GM19397 (cell line): ENCODE measurements at regions not wholly inside any gene's neighbourhood (a gene's known extent, or its start where the extent isn't known, plus 50 kb on each side); places are given as distances from the start of the nearest gene placed in this dataset.

Experiments
- ATAC-seq: cut with Tn5 transposase; IDR thresholded peaks from one replicate; pipeline ENCODE4 v1.9.1; 2021; ENCODE audit warnings: mild to moderate bottlenecking, moderate library complexity; ENCODE audit not compliant: unreplicated experiment

DNA sequence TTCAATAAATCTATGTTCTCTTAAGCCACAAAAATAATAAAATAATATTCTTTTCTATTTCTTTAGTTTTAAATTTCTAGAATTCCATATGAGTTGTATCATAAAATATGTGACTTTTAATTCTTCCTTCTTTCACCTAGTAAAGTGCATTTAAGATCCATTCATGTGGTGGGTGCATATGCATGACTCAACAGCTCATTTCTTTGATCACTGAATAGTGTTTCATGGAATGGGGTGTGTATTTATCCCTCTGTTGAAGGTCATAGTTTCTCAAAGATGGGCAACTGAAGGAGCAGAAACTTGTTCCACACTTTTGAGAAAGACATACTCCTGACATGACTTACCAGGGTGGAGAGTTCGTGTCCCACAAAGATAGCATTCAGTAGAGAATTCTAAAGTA, 1230.3 kb upstream of the AGA start:
- no peak for ATAC-seq

DNA sequence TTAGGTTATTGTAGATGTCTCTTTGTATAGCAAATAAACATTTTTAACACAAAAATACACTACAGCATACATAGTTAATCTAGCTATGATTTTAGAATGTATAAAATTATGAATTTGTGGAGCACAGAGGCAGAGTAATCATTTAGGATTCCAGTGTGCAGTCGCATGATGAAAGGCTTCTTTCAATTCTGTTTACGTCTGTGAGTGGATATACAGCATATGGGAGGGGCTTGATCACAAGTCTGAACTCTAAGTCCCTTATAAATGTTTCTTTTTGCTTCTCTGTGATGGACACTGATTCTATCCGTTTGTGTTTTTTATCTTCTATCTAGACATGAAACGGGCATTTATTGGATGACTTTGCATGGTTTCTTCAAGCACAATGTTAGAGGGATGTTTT, 1239.6 kb upstream of the AGA start:
- ATAC-seq = no peak

DNA sequence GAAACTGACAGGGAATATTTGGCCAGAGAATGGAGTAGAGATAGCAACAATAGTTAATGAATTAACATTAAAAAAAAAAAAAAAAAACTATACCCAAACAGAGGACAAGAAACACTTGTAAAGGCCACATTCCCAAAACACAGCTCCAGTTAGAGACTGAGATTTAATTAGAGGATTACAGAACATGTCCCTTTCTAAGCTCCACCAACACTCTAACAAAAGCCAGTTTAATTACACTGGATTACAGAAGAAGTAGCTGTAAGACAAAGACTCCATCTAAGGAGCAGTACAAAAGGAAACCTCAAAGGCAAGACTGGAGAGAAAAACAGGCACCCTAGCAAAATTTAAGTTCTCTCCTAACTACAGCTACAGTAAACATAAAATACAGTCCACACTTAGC, 1247.7 kb upstream of the AGA start:
- no peak for ATAC-seq

DNA sequence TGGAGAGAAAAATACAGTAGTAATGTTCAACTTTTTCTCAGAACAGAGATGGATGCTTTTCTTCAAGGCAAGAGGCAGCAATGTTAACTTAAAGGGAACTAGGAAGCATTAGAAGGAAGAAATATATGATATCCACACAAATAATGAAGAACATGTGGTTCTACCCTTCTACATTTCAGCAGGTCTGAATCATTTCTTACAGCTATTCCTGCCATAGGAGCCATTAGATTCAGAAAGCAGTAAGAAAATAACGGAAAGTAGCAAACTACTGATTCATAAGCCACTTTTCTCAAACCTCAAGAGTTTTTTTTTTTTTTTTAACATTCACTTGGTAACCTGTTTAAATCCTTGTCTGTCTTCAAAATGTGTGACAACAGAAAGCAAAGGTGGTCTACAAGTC, 1251.6 kb upstream of the AGA start:
- no peak for ATAC-seq

DNA sequence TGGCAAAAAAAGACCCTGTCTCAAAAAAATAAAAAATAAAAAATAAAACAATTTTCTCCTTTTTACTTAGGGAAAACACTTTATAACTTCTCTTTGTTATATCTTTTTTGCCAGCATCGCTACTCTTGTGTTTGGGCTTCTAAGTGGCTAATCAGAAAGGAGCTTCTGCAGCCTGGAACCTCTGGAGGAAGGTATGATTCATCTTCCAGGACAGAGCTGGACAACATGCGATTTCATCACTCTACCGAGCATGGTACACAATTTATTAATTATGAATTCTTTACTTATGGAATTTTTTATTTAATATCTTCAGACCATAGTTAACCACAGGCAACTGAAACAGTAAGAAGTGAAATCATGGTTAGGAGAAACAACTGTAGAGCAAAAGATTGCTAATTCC, 1254.3 kb upstream of the AGA start:
- ATAC-seq = no peak

DNA sequence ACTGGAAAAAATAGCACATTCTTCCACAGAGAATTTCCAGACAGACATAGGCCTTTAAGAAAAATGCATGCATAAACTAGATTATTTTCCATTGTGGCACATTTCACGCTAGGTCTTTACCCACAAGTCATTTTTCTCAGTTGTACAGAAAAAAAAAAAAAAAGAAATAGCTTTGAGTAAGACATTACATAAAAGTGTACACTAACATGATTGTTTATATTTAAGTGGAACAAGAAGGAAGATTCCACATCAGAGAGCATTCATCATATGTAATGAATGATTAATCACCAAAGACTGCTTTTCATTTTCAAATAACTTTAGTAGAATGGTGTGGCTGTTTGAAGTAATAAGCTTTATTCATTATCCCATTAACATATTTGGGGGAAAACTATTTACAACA, 1270.2 kb upstream of the AGA start:
- no peak for ATAC-seq

DNA sequence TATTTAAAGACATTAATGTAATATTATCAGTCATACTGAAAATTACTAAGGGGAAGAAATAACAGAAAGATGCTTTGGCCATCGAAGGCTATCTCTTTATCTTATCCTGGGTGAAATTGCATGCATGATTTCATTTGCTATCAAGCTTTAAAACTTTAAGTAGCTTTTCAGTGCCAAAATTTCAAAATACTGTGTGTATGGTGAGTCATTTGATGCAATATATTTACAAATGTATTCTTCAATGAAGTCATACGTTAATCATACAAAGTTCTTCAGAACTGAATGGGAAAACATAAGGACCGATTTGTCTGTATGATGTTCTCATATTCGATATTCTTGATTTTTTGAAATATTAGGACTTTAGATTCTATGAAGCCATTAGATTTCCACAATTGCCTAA, 1295.8 kb upstream of the AGA start:
- no peak for ATAC-seq

DNA sequence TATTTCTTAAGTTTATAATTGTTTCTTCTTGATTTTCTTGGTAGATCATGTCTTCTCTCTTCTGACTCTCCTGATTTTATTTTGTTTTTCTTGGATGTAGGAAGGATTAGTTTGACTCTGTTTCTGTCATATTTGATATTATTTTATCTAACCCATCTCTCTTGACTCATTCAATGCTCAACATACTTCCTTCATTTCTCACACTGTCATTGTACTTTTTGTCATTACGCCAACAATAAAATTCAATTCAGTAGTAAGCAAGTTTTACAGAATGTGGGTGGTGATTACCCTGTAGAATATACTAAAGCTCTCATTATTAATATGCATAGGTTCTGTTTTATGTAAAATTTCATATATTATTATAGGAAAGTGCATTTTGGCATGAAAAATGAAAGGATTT, 1303.0 kb upstream of the AGA start:
- ATAC-seq = no peak

DNA sequence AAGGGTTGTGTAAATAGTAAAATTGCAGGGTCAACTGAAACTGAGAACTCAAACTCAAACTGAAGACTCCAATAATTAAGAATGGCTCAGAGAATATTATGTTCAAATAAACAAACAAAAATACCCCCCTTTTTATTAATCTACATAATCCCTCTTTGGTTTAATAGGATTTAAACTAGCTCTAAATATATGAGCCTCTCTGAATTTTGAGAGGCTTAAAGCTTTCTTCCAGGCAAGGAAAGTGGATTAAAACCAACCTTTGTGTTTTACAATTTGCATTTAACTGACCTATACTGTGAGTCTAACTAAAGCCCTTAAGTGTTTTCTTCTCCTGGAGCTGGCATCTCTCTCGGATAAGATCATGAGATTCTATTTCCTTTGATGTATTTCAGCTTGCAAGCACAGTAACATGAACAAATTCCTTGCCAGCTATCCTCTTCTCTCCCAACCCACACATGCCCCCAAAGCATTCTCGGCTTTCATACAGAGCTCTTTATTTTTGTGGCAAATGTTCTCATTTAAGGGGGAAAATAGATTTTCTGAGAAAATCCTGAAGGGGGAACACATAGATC, 1310.8 kb upstream of the AGA start:
- ATAC-seq = no peak

DNA sequence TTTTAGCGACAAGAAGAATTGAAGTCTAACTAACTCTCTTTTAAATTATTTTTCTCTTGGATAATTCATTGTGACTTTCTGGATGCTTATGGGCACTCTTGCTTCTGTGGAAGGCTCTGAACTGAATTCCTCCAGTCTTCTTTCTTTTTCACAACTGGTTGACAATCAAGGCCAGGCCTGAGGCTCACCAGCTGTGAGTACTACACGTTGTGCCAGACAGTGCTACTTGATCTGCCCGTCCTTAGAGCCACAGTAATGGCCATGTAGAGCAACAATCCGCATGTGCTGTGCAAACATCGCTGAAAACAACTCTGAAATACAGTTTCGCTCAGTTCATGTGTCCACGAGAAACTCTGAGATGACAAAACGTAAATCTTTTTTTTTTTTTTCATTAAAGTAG, 1336.3 kb upstream of the AGA start:
- no peak for ATAC-seq

DNA sequence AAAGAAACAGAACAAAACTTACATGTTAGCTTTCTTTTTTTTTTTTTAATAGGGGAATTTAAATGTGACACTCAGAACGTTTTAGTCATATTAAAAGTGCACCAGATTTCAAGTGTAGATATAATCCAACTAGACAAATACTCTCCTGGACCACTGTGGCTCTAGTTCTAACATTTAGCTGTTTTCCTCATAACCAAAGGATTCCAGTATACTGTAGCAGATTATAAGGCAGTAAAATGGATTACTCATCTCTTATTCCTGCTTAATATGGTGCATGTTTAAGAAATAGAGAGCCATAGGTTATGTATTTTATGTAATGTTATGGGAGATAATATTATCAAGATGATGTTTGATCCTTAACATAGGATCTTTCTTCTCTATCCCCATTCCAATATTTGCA, 1339.5 kb upstream of the AGA start:
- ATAC-seq = no peak

DNA sequence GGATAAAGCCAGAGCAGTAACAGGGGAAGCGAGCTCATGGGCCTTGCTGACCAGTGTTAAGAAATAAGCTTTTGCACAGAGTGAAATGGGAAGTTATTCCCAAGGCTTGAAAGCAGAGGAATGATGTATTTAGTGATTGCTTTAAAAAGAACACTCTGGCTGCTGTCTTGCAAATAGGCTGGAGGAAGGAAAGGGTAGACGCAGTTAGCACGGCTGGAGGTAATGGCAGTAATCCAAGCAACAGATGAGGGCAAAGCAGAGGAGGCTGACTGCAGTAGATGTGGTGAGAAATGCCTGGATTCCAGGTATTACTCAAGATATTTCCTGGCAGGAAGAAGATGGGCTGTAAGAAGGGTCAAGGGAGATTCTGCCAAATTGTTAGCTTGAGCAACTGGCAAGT, 1342.3 kb upstream of the AGA start:
- no peak for ATAC-seq

DNA sequence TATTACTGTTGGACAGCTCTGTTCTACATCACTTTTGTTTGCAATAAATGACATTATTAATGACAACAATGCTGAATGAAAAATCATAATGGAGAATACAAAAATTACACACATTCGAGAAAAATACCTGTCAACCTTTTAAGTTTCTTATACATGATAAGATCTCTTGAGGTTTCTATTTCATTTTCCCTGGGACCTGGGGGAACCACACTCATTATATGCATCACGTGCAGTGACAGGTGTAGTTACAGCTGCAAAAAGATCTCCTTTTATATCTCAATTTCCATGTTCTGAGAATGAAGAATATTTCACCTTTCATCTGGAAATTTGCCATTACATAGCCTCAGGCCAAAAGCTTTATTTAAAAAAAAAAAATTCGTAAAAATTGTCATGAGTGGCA, 1347.0 kb upstream of the AGA start:
- no peak for ATAC-seq

DNA sequence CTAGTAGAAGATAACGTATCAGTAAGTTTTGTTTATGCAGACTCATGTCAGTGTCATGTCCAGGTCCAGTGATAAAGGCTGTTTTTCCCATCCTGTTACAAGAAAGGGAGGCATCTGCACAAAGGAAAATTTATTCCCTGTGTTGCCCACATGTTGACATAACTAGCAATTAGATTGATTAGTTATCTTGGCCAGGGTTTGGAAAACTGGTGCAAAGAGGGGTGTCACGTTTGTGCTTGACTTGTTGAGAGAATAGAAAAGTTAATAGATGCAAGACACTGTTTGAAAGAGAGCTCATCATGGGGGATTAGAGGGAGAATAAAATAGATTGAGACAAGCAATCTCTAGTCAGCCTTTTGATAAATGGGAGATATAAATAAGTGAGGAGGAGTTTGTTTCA, 1357.0 kb upstream of the AGA start:
- no peak for ATAC-seq

DNA sequence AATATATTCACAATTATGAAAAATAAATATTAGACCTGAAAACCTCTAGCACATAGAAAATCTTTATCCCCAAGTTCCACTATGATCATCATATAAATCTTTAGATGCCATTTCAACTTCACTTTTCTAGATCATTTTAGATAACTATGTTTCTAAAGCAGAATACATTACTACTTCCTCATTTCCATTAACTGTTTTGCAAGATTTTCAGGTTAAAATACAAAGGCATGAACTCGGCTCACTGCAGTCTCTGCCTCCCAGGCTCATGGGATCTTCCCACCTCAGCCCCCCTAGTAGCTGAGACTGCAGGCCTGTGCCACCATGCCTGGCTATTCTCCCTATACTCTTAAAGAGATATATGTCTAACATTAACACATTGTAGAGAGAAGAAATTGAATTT, 1365.9 kb upstream of the AGA start:
- ATAC-seq = no peak

DNA sequence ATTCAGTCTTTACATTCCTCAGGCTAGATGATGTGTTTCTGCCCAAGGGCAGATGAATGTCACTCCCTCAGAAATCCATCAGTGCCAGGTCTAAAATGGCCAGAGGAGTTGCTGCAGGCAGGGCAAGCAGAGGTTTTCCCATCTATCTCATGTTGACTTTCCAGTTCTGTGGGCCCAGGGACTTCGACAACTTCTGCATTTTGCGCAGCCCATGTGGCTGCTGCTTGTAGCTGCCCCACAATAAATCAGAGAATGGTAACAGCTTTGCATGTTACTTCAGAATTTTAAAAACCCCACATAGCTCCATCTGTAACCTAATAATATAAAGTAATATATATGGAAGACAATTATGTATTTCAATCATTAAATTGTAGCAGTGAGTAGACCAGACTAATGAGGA, 1367.7 kb upstream of the AGA start:
- ATAC-seq = no peak

DNA sequence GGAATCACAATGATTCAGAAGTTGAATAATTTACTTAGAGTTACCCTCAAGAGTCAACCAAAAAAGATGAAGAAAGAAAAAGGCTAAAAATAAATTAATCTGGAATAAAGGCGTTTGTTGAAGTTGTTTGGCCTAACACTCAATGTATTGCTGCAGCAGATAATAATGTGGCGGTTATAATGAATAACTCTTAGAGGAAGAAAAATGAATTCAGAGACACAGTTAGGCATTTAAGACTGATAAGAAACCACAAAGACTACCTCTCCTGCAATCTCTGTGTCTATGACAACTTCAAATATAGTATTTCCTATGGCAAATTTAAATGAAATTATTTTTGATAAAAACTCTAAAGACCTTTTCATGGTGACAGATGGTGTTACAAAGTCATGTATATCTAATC, 1369.1 kb upstream of the AGA start:
- no peak for ATAC-seq

DNA sequence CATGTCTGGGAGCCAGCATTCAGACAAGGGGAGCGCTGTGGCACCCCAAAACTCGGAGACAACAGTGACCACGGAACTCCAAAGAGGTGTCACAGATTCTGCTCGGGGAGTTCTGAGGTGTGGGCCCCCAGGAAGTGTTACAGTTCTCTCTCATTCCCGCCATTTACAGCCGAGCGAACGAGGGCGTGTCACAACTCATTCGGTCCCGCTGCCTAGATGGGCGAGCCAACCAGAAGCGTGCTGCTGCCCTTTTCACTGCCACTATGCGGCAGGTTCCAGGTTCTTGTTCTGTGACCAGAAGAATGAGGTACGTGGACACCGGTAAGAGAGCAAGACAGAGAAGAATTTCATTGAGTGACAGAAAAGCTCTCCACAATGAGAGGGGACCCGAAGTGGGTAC, 1370.6 kb upstream of the AGA start:
- no peak for ATAC-seq

DNA sequence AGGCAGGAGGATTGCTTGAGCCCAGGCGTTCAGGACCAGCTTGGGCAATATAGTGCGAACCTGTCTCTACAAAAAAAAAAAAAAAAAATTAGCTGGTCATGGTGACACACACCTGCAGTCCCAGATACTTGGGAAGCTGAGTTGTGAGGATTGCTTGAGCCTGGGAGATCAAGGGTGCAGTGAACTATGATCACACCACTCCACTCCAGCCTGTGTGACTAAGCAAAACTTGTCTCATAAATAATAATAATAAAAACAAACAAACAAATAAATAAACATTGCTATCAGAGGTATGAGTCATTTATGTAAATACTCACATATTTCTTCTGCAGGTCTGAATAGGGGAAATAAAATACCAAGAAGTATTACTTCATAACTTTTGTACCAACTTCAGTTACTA, 1372.7 kb upstream of the AGA start:
- no peak for ATAC-seq

DNA sequence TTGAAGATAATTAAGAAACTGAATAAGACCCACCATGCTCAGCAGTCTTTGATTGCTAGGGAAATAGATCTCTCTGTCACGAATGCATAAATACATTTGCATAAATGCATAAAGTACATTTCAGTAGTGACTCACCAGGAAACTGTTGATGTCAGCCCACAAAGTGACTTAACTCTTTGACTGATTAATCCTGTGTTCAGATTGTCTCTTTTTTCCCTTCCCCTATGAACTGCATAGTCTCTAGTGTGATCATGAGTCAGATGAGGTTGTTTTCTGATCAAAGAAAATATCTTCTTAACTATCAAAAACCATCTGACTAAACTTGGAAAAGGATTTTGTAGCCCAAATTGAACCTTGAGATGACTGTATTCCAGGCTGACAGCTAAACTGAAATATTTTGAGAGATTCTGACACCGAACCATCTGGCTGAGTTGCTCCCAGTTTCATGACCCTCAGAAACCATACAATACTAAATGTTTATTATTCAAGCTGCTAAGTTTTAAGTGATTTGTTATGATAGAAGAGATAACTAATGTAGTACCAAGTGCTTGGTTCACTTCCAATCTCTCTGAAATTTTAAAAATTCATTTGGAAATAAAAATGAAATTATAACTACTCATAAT, 1381.5 kb upstream of the AGA start:
- no peak for ATAC-seq

DNA sequence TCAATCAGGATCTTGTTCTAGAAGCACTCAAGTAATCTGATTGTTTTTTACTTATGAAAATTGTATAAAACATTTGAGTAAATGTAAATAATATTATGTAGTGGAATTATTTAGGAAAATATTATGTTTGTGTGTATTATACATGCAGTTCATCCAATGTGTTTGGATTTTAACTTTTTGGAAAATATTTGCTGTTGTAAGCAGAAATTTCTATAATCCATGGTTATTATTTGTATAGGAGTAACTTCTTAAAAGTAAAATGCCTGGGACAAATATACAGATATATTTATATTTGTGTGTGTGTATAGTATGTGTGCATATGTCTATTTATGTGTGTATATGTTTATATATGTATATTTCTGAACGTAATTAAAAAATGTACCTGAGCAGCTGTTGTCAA, 1394.6 kb upstream of the AGA start:
- ATAC-seq = no peak

DNA sequence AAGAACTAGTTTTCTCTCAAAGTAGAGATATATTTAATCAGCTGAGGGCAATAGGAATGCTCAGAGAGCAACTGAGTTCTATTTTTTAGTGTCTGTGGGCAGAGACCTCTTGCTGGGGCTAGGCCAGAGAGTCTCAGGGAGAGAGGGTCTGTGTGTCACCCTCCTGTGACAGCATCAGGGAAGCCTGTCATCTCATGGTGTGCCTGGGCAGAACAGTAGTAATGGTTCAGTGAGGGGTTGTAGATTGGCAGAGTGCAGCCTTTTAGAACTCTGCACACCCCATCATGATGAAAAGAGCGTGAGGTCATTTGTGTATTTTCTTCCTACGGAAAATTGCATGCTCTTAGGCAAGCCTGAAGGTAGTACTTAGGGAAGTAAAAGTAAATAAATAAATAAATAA, 1396.5 kb upstream of the AGA start:
- ATAC-seq = no peak

DNA sequence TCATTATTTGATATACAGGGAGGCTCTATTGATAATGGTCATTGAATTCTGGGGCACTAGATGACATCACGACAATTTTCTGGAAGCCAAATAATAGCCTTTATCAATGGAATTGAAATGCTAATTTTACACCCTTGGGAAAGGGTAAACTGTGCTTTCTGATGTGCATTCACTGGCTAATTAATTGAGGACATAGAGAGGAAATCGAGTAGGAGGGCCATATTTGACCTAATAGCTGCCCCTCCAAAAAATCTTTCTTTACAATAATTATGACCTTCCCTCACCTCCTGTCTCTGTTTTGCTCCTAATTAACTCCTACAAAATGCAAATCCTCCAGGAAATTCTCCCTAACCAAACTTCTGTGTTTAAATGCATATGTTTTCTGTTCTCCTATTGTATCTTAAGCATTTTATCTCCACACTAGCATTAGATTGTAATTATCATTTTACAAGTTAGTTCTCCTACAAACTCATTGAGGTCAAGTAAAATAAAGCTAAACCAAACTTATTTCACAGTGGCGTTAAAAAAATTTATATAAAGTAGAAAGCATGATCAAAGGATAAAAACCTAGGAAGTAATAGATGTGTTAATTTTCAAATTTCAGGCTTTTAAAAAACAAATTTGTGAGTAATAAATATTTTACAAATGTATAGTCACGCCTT, 1414.0 kb upstream of the AGA start:
- ATAC-seq = no peak
